Cardiac fibroblast (primary cell): ENCODE measurements at regions not wholly inside any gene's neighbourhood (a gene's known extent, or its start where the extent isn't known, plus 50 kb on each side); places are given as distances from the start of the nearest gene placed in this dataset.

ENCODE experiments used
- DNase-seq, 2 donors: peaks; one replicate each; pipeline versions ENCODE4 v3.0.0 to v3.0.0-alpha.2; 2010; ENCODE audit warnings: low read depth in 2 of 2
- H3K4me3 ChIP-seq, 2 donors: replicated peaks in 1 of 2; 1 replicate in 1 of 2; 2 replicates in 1 of 2; pipeline ENCODE4 v1.5.1; 2011; ENCODE audit warnings: low read depth in 2 of 2, low read length in 2 of 2, mild to moderate bottlenecking in 2 of 2, moderate library complexity in 1 of 2
- CTCF ChIP-seq: IDR thresholded peaks from one replicate; pipeline ENCODE4 v1.5.1; 2011; ENCODE audit warnings: low read depth, mild to moderate bottlenecking, low read length, inconsistent platforms

- no peak overlapping the region for H3K4me3 ChIP-seq
- no peak for DNase-seq
- no peak for TF ChIP-seq CTCF
Observed at GRCh38 chr6:16857969-16858592, 96.8 kb upstream of the ATXN1 start.

GRCh38 chr6:16855460-16855859 is 94.2 kb upstream of the ATXN1 start:
- TF ChIP-seq CTCF = no peak
- no peak for DNase-seq
- no peak overlapping the region for H3K4me3 ChIP-seq

GRCh38 chr6:16854986-16855385 is 93.7 kb upstream of the ATXN1 start:
- H3K4me3 ChIP-seq = no peak overlapping the region
- TF ChIP-seq CTCF = no peak
- no peak for DNase-seq

- no peak for TF ChIP-seq CTCF
- H3K4me3 ChIP-seq = no peak overlapping the region
- no peak for DNase-seq
Observed at GRCh38 chr6:16852671-16853070, 91.4 kb upstream of the ATXN1 start.

GRCh38 chr6:16851758-16852157 is 90.5 kb upstream of the ATXN1 start:
- no peak for TF ChIP-seq CTCF
- no peak overlapping the region for H3K4me3 ChIP-seq
- DNase-seq = no peak

GRCh38 chr6:16851044-16851540 is 89.8 kb upstream of the ATXN1 start:
- no peak for DNase-seq
- no peak overlapping the region for H3K4me3 ChIP-seq
- no peak for TF ChIP-seq CTCF

GRCh38 chr6:16850681-16851026 is 89.4 kb upstream of the ATXN1 start:
- no peak for TF ChIP-seq CTCF
- no peak overlapping the region for H3K4me3 ChIP-seq
- no peak for DNase-seq
